ENCODE measurements at regions not wholly inside any gene's neighbourhood (a gene's known extent, or its start where the extent isn't known, plus 50 kb on each side); places are given as distances from the start of the nearest gene placed in this dataset.

DNA sequence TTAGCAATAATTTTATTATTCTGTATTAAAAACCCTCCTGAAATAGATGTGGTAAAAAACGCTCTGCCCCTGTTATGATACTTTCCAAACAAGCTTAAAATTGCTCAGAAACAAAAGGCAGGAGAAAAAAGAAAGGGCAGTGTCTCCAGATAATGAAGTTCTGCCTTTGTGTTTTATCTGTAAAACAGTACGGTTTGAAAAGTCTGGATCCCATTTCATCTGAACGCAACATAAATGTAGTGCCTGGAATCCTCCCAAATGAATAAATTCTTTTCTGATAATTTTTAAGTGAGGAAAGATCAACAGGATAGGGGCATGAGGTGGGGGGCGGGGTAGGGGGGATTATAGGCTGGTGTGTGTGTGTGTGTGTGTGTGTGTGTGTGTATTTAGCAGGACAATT lies 87.5 kb upstream of the SOX9 start:
- peaks cover 16 to 28% (median 24%) of the 10 kb centered on the region in 3 donors for H3K4me1 Mint-ChIP-seq
- H3K27me3 Mint-ChIP-seq, result peaks cover 0 to 3% of the 10 kb centered on the region in 2 donors
- Histone ChIP-seq H3K27me3 (ENCODE audit: insufficient read depth, low read length, poor library complexity, severe bottlenecking) (no peaks in the 10 kb centered on the region), H3K27ac (ENCODE audit: low read depth, low read length) (no peak overlapping the region), H3K9me3 (ENCODE audit: low read length) (no peaks in the 10 kb centered on the region), H3K36me3 (ENCODE audit: insufficient read depth, low read length) (no peaks in the 10 kb centered on the region), H3K4me3 (ENCODE audit: low read length) (no peak overlapping the region), H3K4me1 (ENCODE audit: insufficient read depth, low read length) (peaks cover 6% of the 10 kb centered on the region)
- no peak overlapping the region for H3K4me3 Mint-ChIP-seq
- no peak overlapping the region for H3K27ac Mint-ChIP-seq
- H3K9me3 Mint-ChIP-seq, result peaks cover 0 to 5% (median 4%) of the 10 kb centered on the region in 5 donors
- no peak for DNase-seq
- no peaks in the 10 kb centered on the region for H3K36me3 Mint-ChIP-seq
- CTCF ChIA-PET, result interaction anchor here (0.7 kb wide), 1 partner anchor 1041 kb away, joined by 3 read pairs; no protein-coding TSS in a partner anchor
- POLR2A ChIA-PET, result no interaction called here

DNA sequence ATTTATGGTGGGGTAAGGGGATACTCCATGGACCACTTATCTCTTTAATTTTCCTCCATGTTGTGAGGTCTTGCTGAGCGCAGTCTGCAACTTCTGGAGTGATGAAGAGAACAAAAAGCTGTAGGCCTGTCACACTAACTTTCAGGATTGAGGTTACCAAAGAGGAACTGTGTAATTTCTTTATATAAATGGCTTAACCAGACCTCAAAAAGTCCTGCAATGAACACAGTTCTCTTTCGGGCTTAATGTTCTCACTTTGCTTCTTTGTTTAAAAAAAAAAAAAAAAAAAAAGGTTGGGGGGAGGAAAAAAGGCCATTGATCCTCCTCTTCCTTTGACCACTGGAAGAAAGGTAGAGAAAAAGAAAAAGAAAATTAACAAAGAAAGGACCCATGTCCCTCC lies 86.8 kb upstream of the SOX9 start:
- Mint-ChIP-seq H3K4me1 (peaks cover 16 to 25% (median 20%) of the 10 kb centered on the region in 3 donors), H3K4me3 (no peak overlapping the region), H3K27me3 (peaks cover 0 to 1% of the 10 kb centered on the region in 2 donors), H3K27ac (no peak overlapping the region), H3K9me3 (peaks cover 0 to 5% (median 2%) of the 10 kb centered on the region in 5 donors), H3K36me3 (no peaks in the 10 kb centered on the region)
- H3K4me3 ChIP-seq (ENCODE audit: low read length), result no peak overlapping the region
- no peak for DNase-seq
- ChIA-PET POLR2A (no interaction called here), CTCF (no interaction called here)
- H3K27me3 ChIP-seq (ENCODE audit: insufficient read depth, low read length, poor library complexity, severe bottlenecking), result no peaks in the 10 kb centered on the region
- no peaks in the 10 kb centered on the region for H3K9me3 ChIP-seq (ENCODE audit: low read length)
- H3K27ac ChIP-seq (ENCODE audit: low read depth, low read length), result no peak overlapping the region
- H3K4me1 ChIP-seq (ENCODE audit: insufficient read depth, low read length), result peaks cover 6% of the 10 kb centered on the region
- no peaks in the 10 kb centered on the region for H3K36me3 ChIP-seq (ENCODE audit: insufficient read depth, low read length)

DNA sequence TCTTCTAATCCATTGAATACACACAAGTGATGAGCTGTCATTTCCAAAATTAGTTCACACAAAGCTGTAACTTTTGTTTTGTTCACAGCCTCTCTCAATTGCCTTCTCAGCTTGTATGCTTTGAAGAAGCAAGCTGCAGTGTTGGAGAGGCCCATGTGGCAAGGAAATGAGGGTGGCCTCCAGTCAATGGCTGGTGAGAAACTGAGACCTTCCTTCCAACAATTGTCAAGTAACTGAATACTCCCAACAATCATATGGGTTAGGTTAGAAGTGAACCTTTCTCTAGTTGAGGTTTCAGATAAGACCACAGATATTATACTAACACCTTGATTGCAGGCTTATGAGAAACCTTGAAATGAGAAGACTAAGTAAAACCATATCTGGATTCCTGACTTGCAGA lies 82.4 kb upstream of the SOX9 start:
- no peaks in the 10 kb centered on the region for H3K4me1 Mint-ChIP-seq
- no peak for DNase-seq
- ChIA-PET POLR2A (no interaction called here), CTCF (no interaction called here)
- H3K27me3 Mint-ChIP-seq, result no peaks in the 10 kb centered on the region
- H3K27ac ChIP-seq (ENCODE audit: low read depth, low read length), result no peak overlapping the region
- H3K4me1 ChIP-seq (ENCODE audit: insufficient read depth, low read length), result no peaks in the 10 kb centered on the region
- no peaks in the 10 kb centered on the region for H3K36me3 ChIP-seq (ENCODE audit: insufficient read depth, low read length)
- H3K27me3 ChIP-seq (ENCODE audit: insufficient read depth, low read length, poor library complexity, severe bottlenecking), result no peaks in the 10 kb centered on the region
- no peaks in the 10 kb centered on the region for H3K9me3 ChIP-seq (ENCODE audit: low read length)
- H3K4me3 Mint-ChIP-seq, result no peak overlapping the region
- H3K27ac Mint-ChIP-seq, result no peak overlapping the region
- H3K36me3 Mint-ChIP-seq, result no peaks in the 10 kb centered on the region
- H3K4me3 ChIP-seq (ENCODE audit: low read length), result no peak overlapping the region
- H3K9me3 Mint-ChIP-seq, result peaks cover 0 to 10% (median 2%) of the 10 kb centered on the region in 5 donors

DNA sequence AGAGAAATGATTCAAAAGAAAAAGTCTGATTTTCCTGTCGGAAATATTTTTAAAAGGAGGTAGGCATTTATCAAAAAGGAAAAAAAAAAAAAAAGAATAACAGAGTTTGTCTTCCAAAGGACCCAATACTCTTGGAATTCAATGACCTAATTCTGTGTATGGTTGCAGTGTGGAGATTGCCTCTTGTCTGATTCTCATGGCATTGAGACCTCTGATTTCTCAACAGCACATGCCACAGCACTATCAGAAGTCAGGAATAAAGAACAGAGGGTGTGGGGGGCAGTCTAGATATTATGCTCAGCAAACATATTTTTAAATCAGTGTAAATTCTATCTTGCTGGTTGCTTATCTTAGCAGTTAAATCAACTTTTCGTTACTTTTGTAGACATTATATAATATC lies 81.3 kb upstream of the SOX9 start:
- Histone ChIP-seq H3K9me3 (ENCODE audit: low read length) (no peaks in the 10 kb centered on the region), H3K4me3 (ENCODE audit: low read length) (no peak overlapping the region), H3K27ac (ENCODE audit: low read depth, low read length) (no peak overlapping the region), H3K36me3 (ENCODE audit: insufficient read depth, low read length) (no peaks in the 10 kb centered on the region), H3K4me1 (ENCODE audit: insufficient read depth, low read length) (no peaks in the 10 kb centered on the region), H3K27me3 (ENCODE audit: insufficient read depth, low read length, poor library complexity, severe bottlenecking) (no peaks in the 10 kb centered on the region)
- Mint-ChIP-seq H3K36me3 (no peaks in the 10 kb centered on the region), H3K27ac (no peak overlapping the region), H3K27me3 (no peaks in the 10 kb centered on the region), H3K9me3 (peaks cover 0 to 10% (median 3%) of the 10 kb centered on the region in 5 donors), H3K4me3 (no peak overlapping the region), H3K4me1 (no peaks in the 10 kb centered on the region)
- ChIA-PET CTCF (no interaction called here), POLR2A (no interaction called here)
- no peak for DNase-seq

DNA sequence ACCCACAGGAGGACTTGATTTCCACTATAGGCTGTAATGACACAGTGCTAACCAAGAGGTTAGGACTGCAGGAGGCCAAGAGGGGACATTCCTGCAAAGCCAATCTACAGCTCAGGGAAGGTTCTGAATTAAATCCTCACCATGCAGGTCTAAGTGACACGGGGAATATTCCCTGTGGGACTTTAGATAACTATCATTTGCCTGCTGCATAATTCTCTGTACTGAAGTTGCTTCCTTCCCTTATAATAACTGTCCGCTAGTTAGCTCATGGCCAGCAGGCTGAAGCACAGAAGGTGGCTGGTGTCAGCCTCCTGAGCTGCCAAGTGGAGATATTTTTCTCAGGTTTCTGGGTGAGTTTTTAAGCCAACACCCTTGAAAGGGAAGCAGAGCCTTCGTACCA lies 74.6 kb upstream of the SOX9 start:
- no peak overlapping the region for H3K27ac ChIP-seq (ENCODE audit: low read depth, low read length)
- H3K9me3 ChIP-seq (ENCODE audit: low read length), result no peaks in the 10 kb centered on the region
- ChIA-PET POLR2A (no interaction called here), CTCF (no interaction called here)
- H3K36me3 Mint-ChIP-seq, result no peaks in the 10 kb centered on the region
- H3K36me3 ChIP-seq (ENCODE audit: insufficient read depth, low read length), result no peaks in the 10 kb centered on the region
- H3K27ac Mint-ChIP-seq, result no peak overlapping the region
- H3K4me3 ChIP-seq (ENCODE audit: low read length), result no peak overlapping the region
- H3K4me1 ChIP-seq (ENCODE audit: insufficient read depth, low read length), result no peaks in the 10 kb centered on the region
- H3K27me3 ChIP-seq (ENCODE audit: insufficient read depth, low read length, poor library complexity, severe bottlenecking), result no peaks in the 10 kb centered on the region
- no peak for DNase-seq
- H3K4me3 Mint-ChIP-seq, result no peak overlapping the region
- H3K4me1 Mint-ChIP-seq, result no peaks in the 10 kb centered on the region
- H3K27me3 Mint-ChIP-seq, result peaks cover 0 to 2% of the 10 kb centered on the region in 2 donors
- peaks cover 0 to 13% (median 4%) of the 10 kb centered on the region in 5 donors for H3K9me3 Mint-ChIP-seq

DNA sequence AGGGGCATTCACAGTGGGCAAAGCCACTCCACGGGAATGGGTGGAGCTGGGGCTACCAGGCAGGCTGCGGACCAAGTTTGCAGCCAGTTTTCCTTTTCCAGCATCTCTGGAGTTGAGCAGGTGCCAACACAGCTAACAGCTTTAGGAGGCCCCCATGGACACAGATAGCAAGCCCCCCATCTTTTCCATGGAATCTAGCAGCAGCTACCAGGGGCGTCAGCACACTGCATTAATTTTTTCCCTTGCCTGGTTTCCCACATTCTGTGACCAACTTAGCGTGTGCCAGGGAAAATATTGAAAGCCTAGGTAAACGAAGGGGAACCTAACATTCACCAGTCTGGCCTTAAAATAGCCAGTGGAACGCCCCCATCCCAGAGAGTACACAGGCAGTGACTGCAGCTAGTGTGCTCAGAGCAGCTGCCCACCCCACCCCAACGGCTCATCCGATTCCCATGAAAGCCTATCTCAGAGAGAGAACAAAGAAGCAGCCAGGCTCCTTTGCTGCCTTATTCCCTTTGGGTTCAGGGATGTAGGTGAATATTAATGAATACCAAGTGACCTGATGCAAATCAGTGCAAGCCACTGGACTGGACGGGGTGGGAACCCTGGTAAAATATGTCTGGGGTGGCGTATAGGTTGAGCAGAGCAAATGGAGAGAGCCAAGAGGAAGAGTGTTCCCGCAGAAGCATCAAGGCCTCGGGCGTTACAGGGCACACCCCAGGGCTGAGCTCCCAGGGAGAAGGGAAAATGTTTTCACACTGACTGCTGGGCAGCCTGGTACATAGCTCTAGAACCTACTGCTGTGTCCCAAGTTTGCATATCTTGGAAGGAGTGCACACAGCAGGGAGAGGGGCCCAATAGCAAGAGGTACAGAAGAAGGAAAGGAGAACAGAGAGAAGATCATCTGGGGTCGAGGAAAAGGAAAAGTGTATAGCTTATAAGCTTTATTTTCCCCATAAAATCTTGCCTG lies 73.9 kb upstream of the SOX9 start:
- DNase-seq, result no peak
- H3K4me1 ChIP-seq (ENCODE audit: insufficient read depth, low read length), result no peaks in the 10 kb centered on the region
- Mint-ChIP-seq H3K9me3 (peaks cover 0 to 14% (median 4%) of the 10 kb centered on the region in 5 donors), H3K27ac (no peak overlapping the region), H3K27me3 (peaks cover 0 to 2% of the 10 kb centered on the region in 2 donors), H3K4me1 (no peaks in the 10 kb centered on the region), H3K4me3 (no peak overlapping the region), H3K36me3 (no peaks in the 10 kb centered on the region)
- H3K27ac ChIP-seq (ENCODE audit: low read depth, low read length), result no peak overlapping the region
- no peak overlapping the region for H3K4me3 ChIP-seq (ENCODE audit: low read length)
- ChIA-PET POLR2A (no interaction called here), CTCF (no interaction called here)
- no peaks in the 10 kb centered on the region for H3K9me3 ChIP-seq (ENCODE audit: low read length)
- no peaks in the 10 kb centered on the region for H3K27me3 ChIP-seq (ENCODE audit: insufficient read depth, low read length, poor library complexity, severe bottlenecking)
- H3K36me3 ChIP-seq (ENCODE audit: insufficient read depth, low read length), result no peaks in the 10 kb centered on the region

DNA sequence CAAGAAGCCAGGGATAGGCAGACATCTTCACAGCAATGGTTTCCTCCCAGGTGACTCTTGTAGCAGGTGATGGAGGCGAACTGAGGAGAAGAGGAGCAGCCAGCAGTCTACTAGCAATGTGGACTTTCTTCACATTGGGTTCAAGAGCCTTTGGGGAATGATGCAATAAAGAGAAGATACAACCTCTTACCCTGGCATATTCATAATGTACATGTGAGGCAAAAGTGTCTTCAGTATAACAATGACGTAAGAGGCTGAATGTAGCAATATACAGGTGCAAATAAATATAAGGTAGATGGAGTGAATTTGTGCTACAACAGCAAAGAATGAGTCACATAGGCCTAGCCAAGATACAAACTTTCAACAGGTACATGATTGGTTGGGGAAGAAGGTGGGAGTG lies 70.9 kb upstream of the SOX9 start:
- Histone ChIP-seq H3K27me3 (ENCODE audit: insufficient read depth, low read length, poor library complexity, severe bottlenecking) (no peaks in the 10 kb centered on the region), H3K36me3 (ENCODE audit: insufficient read depth, low read length) (no peaks in the 10 kb centered on the region), H3K4me1 (ENCODE audit: insufficient read depth, low read length) (no peaks in the 10 kb centered on the region), H3K27ac (ENCODE audit: low read depth, low read length) (no peak overlapping the region), H3K9me3 (ENCODE audit: low read length) (no peaks in the 10 kb centered on the region), H3K4me3 (ENCODE audit: low read length) (no peak overlapping the region)
- Mint-ChIP-seq H3K4me1 (no peaks in the 10 kb centered on the region), H3K36me3 (no peaks in the 10 kb centered on the region), H3K4me3 (no peak overlapping the region), H3K9me3 (peaks cover 3 to 8% (median 7%) of the 10 kb centered on the region in 5 donors), H3K27me3 (peaks cover 0 to 2% of the 10 kb centered on the region in 2 donors), H3K27ac (no peak overlapping the region)
- POLR2A ChIA-PET, result no interaction called here
- no peak for DNase-seq
- CTCF ChIA-PET, result no interaction called here

DNA sequence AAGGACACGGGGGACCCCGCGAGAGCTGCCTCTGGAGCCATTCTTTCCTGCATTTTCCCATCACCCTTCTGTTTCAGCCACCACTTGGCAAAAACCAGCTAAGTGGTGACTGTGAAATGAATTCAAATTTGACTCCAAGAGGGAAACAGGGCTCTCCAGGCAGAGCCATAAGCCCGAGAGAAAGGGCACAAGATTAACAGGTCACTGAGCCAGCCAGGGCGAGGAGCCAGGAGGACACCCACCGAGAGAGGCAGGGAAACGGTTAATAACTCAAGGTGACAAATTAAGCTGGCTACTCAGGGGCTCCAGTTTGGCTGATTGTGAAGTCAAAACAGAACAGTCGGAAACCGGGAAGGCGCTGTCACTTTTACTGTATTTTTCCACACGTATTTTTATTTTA lies 67.8 kb upstream of the SOX9 start:
- POLR2A ChIA-PET, result no interaction called here
- H3K36me3 Mint-ChIP-seq, result no peaks in the 10 kb centered on the region
- H3K27ac Mint-ChIP-seq, result no peak overlapping the region

More for the DNA sequence above, 67.8 kb upstream of the SOX9 start:
- DNase-seq, result no peak
- H3K4me3 ChIP-seq (ENCODE audit: low read length), result no peak overlapping the region
- no peaks in the 10 kb centered on the region for H3K36me3 ChIP-seq (ENCODE audit: insufficient read depth, low read length)
- no peaks in the 10 kb centered on the region for H3K4me1 Mint-ChIP-seq
- H3K27ac ChIP-seq (ENCODE audit: low read depth, low read length), result no peak overlapping the region
- H3K27me3 Mint-ChIP-seq, result peaks cover 0 to under 1% of the 10 kb centered on the region in 2 donors
- H3K9me3 ChIP-seq (ENCODE audit: low read length), result no peaks in the 10 kb centered on the region
- H3K27me3 ChIP-seq (ENCODE audit: insufficient read depth, low read length, poor library complexity, severe bottlenecking), result no peaks in the 10 kb centered on the region
- peaks cover 3 to 7% (median 4%) of the 10 kb centered on the region in 5 donors for H3K9me3 Mint-ChIP-seq
- no peak overlapping the region for H3K4me3 Mint-ChIP-seq
- no peaks in the 10 kb centered on the region for H3K4me1 ChIP-seq (ENCODE audit: insufficient read depth, low read length)
- CTCF ChIA-PET, result no interaction called here

Data from CD8-positive, alpha-beta memory T cell (primary cell).